ENCODE measurements at regions not wholly inside any gene's neighbourhood (a gene's known extent, or its start where the extent isn't known, plus 50 kb on each side); places are given as distances from the start of the nearest gene placed in this dataset.

DNA sequence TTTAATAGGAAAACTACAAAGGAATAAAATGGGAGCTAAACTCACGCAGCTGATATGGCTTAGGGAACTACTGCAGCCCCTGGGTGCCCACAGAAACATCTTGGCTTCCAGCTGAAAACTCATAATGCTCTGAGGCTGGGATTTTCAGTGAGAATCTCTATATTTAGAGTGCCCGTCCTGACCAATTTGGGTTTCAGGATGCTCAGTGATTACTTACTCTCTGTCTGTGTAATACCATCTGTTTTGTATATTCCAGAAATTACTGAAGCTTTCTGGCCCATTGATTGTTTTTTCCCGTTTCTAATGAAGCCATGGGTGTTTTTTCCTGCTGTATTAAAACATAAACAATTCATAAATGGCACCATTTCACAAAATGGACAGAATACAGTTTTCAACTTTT, 50.6 kb upstream of the ZNF385D start:
- no peak overlapping the region for H3K27ac Mint-ChIP-seq
- no peaks in the 10 kb centered on the region for H3K27me3 Mint-ChIP-seq (ENCODE audit: low read depth)
- H3K36me3 Mint-ChIP-seq: no peaks in the 10 kb centered on the region
- POLR2A ChIA-PET: no interaction called here
- H3K9me3 Mint-ChIP-seq: peaks cover 23% of the 10 kb centered on the region
- CTCF ChIA-PET: no interaction called here
- no peak overlapping the region for H3K4me3 Mint-ChIP-seq
- no peaks in the 10 kb centered on the region for H3K4me1 Mint-ChIP-seq
- no peak for DNase-seq (ENCODE audit: low spot score)
- TF ChIP-seq ZBTB21 (CRISPR knock-in tag; IDR thresholded peaks at IDR 0.05; ENCODE audit: borderline replicate concordance) (no peak), TCF7 (CRISPR knock-in tag; IDR thresholded peaks at IDR 0.05; ENCODE audit: low read depth) (no peak), RELA (CRISPR knock-in tag; IDR thresholded peaks at IDR 0.05; ENCODE audit: borderline replicate concordance) (no peak), PRRX2 (CRISPR knock-in tag; IDR thresholded peaks at IDR 0.05) (no peak)
- TF ChIP-seq, protein P1, sequence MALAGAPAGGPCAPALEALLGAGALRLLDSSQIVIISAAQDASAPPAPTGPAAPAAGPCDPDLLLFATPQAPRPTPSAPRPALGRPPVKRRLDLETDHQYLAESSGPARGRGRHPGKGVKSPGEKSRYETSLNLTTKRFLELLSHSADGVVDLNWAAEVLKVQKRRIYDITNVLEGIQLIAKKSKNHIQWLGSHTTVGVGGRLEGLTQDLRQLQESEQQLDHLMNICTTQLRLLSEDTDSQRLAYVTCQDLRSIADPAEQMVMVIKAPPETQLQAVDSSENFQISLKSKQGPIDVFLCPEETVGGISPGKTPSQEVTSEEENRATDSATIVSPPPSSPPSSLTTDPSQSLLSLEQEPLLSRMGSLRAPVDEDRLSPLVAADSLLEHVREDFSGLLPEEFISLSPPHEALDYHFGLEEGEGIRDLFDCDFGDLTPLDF (CRISPR knock-in tag; IDR thresholded peaks at IDR 0.05): no peak
- ATAC-seq: no peak

DNA sequence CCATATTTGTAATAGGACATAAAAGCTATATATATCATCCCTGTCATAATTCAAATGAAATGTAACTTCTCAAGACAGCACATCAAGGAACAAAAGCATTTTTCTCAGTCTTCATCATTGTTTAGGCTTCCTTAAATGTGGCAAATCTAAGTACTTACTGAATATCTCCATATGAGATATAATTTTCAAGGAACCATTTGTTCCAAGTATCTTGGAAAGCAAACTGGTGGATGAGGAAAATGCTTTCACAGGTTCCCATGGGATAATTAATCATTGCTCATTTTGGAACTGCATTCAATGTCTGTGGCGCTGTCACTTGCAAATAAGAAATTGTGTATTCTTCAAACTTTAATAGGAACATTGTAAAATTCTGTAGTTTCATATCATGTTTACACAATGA, 52.6 kb upstream of the ZNF385D start:
- H3K4me3 Mint-ChIP-seq: no peak overlapping the region
- DNase-seq (ENCODE audit: low spot score) (no peak), ATAC-seq (no peak)
- TF ChIP-seq ZNF263 (CRISPR knock-in tag; IDR thresholded peaks at IDR 0.05; ENCODE audit: low read depth) (no peak), JUN (CRISPR knock-in tag; IDR thresholded peaks at IDR 0.05) (no peak), ZNF317 (CRISPR knock-in tag; IDR thresholded peaks at IDR 0.05; ENCODE audit: borderline replicate concordance, low read depth) (no peak), CREM (CRISPR knock-in tag; IDR thresholded peaks at IDR 0.05) (no peak), SMAD3 (CRISPR knock-in tag; IDR thresholded peaks at IDR 0.05; ENCODE audit: borderline replicate concordance) (no peak), FOXK1 (CRISPR knock-in tag; IDR thresholded peaks at IDR 0.05) (no peak), NR3C1 (CRISPR knock-in tag; conservative IDR thresholded peaks at IDR 0.05; ENCODE audit: low read depth) (no peak), MYBL2 (CRISPR knock-in tag; IDR thresholded peaks at IDR 0.05) (no peak), ATF1 (CRISPR knock-in tag; IDR thresholded peaks at IDR 0.05) (no peak), IRF2 (CRISPR knock-in tag; IDR thresholded peaks at IDR 0.05; ENCODE audit: borderline replicate concordance, low read depth) (no peak), TP53 (CRISPR knock-in tag; IDR thresholded peaks at IDR 0.05) (no peak), NFATC4 (CRISPR knock-in tag; IDR thresholded peaks at IDR 0.05) (no peak)
- TF ChIP-seq, protein P2, sequence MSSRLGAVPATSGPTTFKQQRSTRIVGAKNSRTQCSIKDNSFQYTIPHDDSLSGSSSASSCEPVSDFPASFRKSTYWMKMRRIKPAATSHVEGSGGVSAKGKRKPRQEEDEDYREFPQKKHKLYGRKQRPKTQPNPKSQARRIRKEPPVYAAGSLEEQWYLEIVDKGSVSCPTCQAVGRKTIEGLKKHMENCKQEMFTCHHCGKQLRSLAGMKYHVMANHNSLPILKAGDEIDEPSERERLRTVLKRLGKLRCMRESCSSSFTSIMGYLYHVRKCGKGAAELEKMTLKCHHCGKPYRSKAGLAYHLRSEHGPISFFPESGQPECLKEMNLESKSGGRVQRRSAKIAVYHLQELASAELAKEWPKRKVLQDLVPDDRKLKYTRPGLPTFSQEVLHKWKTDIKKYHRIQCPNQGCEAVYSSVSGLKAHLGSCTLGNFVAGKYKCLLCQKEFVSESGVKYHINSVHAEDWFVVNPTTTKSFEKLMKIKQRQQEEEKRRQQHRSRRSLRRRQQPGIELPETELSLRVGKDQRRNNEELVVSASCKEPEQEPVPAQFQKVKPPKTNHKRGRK (CRISPR knock-in tag; IDR thresholded peaks at IDR 0.05; ENCODE audit: borderline replicate concordance): no peak
- TF ChIP-seq, protein P3, sequence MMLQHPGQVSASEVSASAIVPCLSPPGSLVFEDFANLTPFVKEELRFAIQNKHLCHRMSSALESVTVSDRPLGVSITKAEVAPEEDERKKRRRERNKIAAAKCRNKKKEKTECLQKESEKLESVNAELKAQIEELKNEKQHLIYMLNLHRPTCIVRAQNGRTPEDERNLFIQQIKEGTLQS (CRISPR knock-in tag; conservative IDR thresholded peaks at IDR 0.05): no peak
- TF ChIP-seq, protein P4, sequence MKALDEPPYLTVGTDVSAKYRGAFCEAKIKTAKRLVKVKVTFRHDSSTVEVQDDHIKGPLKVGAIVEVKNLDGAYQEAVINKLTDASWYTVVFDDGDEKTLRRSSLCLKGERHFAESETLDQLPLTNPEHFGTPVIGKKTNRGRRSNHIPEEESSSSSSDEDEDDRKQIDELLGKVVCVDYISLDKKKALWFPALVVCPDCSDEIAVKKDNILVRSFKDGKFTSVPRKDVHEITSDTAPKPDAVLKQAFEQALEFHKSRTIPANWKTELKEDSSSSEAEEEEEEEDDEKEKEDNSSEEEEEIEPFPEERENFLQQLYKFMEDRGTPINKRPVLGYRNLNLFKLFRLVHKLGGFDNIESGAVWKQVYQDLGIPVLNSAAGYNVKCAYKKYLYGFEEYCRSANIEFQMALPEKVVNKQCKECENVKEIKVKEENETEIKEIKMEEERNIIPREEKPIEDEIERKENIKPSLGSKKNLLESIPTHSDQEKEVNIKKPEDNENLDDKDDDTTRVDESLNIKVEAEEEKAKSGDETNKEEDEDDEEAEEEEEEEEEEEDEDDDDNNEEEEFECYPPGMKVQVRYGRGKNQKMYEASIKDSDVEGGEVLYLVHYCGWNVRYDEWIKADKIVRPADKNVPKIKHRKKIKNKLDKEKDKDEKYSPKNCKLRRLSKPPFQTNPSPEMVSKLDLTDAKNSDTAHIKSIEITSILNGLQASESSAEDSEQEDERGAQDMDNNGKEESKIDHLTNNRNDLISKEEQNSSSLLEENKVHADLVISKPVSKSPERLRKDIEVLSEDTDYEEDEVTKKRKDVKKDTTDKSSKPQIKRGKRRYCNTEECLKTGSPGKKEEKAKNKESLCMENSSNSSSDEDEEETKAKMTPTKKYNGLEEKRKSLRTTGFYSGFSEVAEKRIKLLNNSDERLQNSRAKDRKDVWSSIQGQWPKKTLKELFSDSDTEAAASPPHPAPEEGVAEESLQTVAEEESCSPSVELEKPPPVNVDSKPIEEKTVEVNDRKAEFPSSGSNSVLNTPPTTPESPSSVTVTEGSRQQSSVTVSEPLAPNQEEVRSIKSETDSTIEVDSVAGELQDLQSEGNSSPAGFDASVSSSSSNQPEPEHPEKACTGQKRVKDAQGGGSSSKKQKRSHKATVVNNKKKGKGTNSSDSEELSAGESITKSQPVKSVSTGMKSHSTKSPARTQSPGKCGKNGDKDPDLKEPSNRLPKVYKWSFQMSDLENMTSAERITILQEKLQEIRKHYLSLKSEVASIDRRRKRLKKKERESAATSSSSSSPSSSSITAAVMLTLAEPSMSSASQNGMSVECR (CRISPR knock-in tag; IDR thresholded peaks at IDR 0.05; ENCODE audit: borderline replicate concordance): no peak
- TF ChIP-seq, protein P1 (CRISPR knock-in tag; IDR thresholded peaks at IDR 0.05): no peak
- TF ChIP-seq, protein P5, sequence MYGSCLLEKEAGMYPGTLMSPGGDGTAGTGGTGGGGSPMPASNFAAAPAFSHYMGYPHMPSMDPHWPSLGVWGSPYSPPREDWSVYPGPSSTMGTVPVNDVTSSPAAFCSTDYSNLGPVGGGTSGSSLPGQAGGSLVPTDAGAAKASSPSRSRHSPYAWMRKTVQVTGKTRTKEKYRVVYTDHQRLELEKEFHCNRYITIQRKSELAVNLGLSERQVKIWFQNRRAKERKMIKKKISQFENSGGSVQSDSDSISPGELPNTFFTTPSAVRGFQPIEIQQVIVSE (CRISPR knock-in tag; IDR thresholded peaks at IDR 0.05; ENCODE audit: borderline replicate concordance): no peak
- TF ChIP-seq, protein P6, sequence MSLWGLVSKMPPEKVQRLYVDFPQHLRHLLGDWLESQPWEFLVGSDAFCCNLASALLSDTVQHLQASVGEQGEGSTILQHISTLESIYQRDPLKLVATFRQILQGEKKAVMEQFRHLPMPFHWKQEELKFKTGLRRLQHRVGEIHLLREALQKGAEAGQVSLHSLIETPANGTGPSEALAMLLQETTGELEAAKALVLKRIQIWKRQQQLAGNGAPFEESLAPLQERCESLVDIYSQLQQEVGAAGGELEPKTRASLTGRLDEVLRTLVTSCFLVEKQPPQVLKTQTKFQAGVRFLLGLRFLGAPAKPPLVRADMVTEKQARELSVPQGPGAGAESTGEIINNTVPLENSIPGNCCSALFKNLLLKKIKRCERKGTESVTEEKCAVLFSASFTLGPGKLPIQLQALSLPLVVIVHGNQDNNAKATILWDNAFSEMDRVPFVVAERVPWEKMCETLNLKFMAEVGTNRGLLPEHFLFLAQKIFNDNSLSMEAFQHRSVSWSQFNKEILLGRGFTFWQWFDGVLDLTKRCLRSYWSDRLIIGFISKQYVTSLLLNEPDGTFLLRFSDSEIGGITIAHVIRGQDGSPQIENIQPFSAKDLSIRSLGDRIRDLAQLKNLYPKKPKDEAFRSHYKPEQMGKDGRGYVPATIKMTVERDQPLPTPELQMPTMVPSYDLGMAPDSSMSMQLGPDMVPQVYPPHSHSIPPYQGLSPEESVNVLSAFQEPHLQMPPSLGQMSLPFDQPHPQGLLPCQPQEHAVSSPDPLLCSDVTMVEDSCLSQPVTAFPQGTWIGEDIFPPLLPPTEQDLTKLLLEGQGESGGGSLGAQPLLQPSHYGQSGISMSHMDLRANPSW (CRISPR knock-in tag; conservative IDR thresholded peaks at IDR 0.05; ENCODE audit: low read depth): no peak
- H3K9me3 Mint-ChIP-seq: peaks cover 23% of the 10 kb centered on the region
- ChIA-PET POLR2A (no interaction called here), CTCF (no interaction called here)
- no peaks in the 10 kb centered on the region for H3K27me3 Mint-ChIP-seq (ENCODE audit: low read depth)
- no peak overlapping the region for H3K27ac Mint-ChIP-seq
- no peaks in the 10 kb centered on the region for H3K36me3 Mint-ChIP-seq
- H3K4me1 Mint-ChIP-seq: no peaks in the 10 kb centered on the region

All from WTC11 (cell line).